ENCODE measurements at regions not wholly inside any gene's neighbourhood (a gene's known extent, or its start where the extent isn't known, plus 50 kb on each side); places are given as distances from the start of the nearest gene placed in this dataset.
"Not testable (repeated sequence)": the region's sequence is repeated elsewhere in the genome, so short reads cannot be mapped to it uniquely, and the experiment has no call there.

- Histone ChIP-seq H3K4me3 (ENCODE audit: insufficient read depth, low read depth, low read length) (peak overlapping the region; percentile 95), H3K9me3 (ENCODE audit: control insufficient read depth, low read length) (no peaks in the 10 kb centered on the region), H3K4me1 (ENCODE audit: control insufficient read depth, insufficient read depth, low read length) (peaks cover 8% of the 10 kb centered on the region), H3K27me3 (ENCODE audit: control insufficient read depth, insufficient read depth, low read length, poor library complexity, severe bottlenecking) (no peaks in the 10 kb centered on the region), H3K36me3 (ENCODE audit: control insufficient read depth, insufficient read depth, low read length) (no peaks in the 10 kb centered on the region), H3K27ac (ENCODE audit: insufficient read depth, low read depth, low read length, poor library complexity, severe bottlenecking) (peak overlapping the region; percentile 18)
- WGBS, 2 experiments: 67 to 68% methylated on average over 5 to 6 of the region's 6 CpGs
Observed at GRCh38 chr6:27812078-27812804, 100.0 kb downstream of the OR2B2 start.

GRCh38 chr6:27811451-27811772 lies 100.8 kb downstream of the OR2B2 start:
- Histone ChIP-seq H3K4me3 (ENCODE audit: insufficient read depth, low read depth, low read length) (peak overlapping the region; percentile 95), H3K9me3 (ENCODE audit: control insufficient read depth, low read length) (no peaks in the 10 kb centered on the region), H3K36me3 (ENCODE audit: control insufficient read depth, insufficient read depth, low read length) (no peaks in the 10 kb centered on the region), H3K27me3 (ENCODE audit: control insufficient read depth, insufficient read depth, low read length, poor library complexity, severe bottlenecking) (no peaks in the 10 kb centered on the region), H3K27ac (ENCODE audit: insufficient read depth, low read depth, low read length, poor library complexity, severe bottlenecking) (no peak overlapping the region), H3K4me1 (ENCODE audit: control insufficient read depth, insufficient read depth, low read length) (peaks cover 8% of the 10 kb centered on the region)

- Histone ChIP-seq H3K4me3 (ENCODE audit: insufficient read depth, low read depth, low read length) (peak overlapping the region; percentile 95), H3K27me3 (ENCODE audit: control insufficient read depth, insufficient read depth, low read length, poor library complexity, severe bottlenecking) (no peaks in the 10 kb centered on the region), H3K36me3 (ENCODE audit: control insufficient read depth, insufficient read depth, low read length) (no peaks in the 10 kb centered on the region), H3K27ac (ENCODE audit: insufficient read depth, low read depth, low read length, poor library complexity, severe bottlenecking) (peak overlapping the region; percentile 89), H3K4me1 (ENCODE audit: control insufficient read depth, insufficient read depth, low read length) (peaks cover 8% of the 10 kb centered on the region), H3K9me3 (ENCODE audit: control insufficient read depth, low read length) (no peaks in the 10 kb centered on the region)
- 7 to 8% methylated on average over 11 of the region's 11 CpGs for WGBS, 2 experiments
Observed at GRCh38 chr6:27810768-27811450, 101.3 kb downstream of the OR2B2 start.

GRCh38 chr6:27809939-27810767 lies 102.0 kb downstream of the OR2B2 start:
- Histone ChIP-seq H3K36me3 (ENCODE audit: control insufficient read depth, insufficient read depth, low read length) (no peaks in the 10 kb centered on the region), H3K9me3 (ENCODE audit: control insufficient read depth, low read length) (no peaks in the 10 kb centered on the region), H3K27ac (ENCODE audit: insufficient read depth, low read depth, low read length, poor library complexity, severe bottlenecking) (peak overlapping the region; percentile 89), H3K4me3 (ENCODE audit: insufficient read depth, low read depth, low read length) (peak overlapping the region; percentile 95), H3K4me1 (ENCODE audit: control insufficient read depth, insufficient read depth, low read length) (peaks cover 8% of the 10 kb centered on the region), H3K27me3 (ENCODE audit: control insufficient read depth, insufficient read depth, low read length, poor library complexity, severe bottlenecking) (no peaks in the 10 kb centered on the region)
- WGBS, 2 experiments: 0% methylated on average over 51 of the region's 51 CpGs

- Histone ChIP-seq H3K27ac (ENCODE audit: insufficient read depth, low read depth, low read length, poor library complexity, severe bottlenecking) (peak overlapping the region; percentile 82), H3K36me3 (ENCODE audit: control insufficient read depth, insufficient read depth, low read length) (no peaks in the 10 kb centered on the region), H3K4me3 (ENCODE audit: insufficient read depth, low read depth, low read length) (peak overlapping the region; percentile 95), H3K9me3 (ENCODE audit: control insufficient read depth, low read length) (no peaks in the 10 kb centered on the region), H3K27me3 (ENCODE audit: control insufficient read depth, insufficient read depth, low read length, poor library complexity, severe bottlenecking) (no peaks in the 10 kb centered on the region), H3K4me1 (ENCODE audit: control insufficient read depth, insufficient read depth, low read length) (peaks cover 8% of the 10 kb centered on the region)
- 0 to 4% methylated on average over 4 to 6 of the region's 7 CpGs for WGBS, 2 experiments
Observed at GRCh38 chr6:27809067-27809938, 102.9 kb downstream of the OR2B2 start.

GRCh38 chr6:27808242-27809066 lies 103.7 kb downstream of the OR2B2 start:
- not testable (repeated sequence) for H3K36me3 ChIP-seq (ENCODE audit: control insufficient read depth, insufficient read depth, low read length); H3K4me1 ChIP-seq (ENCODE audit: control insufficient read depth, insufficient read depth, low read length); H3K9me3 ChIP-seq (ENCODE audit: control insufficient read depth, low read length); H3K27me3 ChIP-seq (ENCODE audit: control insufficient read depth, insufficient read depth, low read length, poor library complexity, severe bottlenecking)
- H3K27ac ChIP-seq (ENCODE audit: insufficient read depth, low read depth, low read length, poor library complexity, severe bottlenecking): peak overlapping the region; percentile 82
- peak overlapping the region; percentile 95 for H3K4me3 ChIP-seq (ENCODE audit: insufficient read depth, low read depth, low read length)
- 0 to 1% methylated on average over 13 to 19 of the region's 43 CpGs for WGBS, 2 experiments

- not testable (repeated sequence) for H3K36me3 ChIP-seq (ENCODE audit: control insufficient read depth, insufficient read depth, low read length)
- 1 to 2% methylated on average over 43 of the region's 43 CpGs for WGBS, 2 experiments
- peak overlapping the region; percentile 91 for H3K27ac ChIP-seq (ENCODE audit: insufficient read depth, low read depth, low read length, poor library complexity, severe bottlenecking)
Observed at GRCh38 chr6:27807441-27808241, 104.6 kb downstream of the OR2B2 start.

GRCh38 chr6:27806981-27807440 lies 105.2 kb downstream of the OR2B2 start:
- WGBS, 2 experiments: 10 to 13% methylated on average over 19 of the region's 19 CpGs
- no peaks in the 10 kb centered on the region for H3K9me3 ChIP-seq (ENCODE audit: control insufficient read depth, low read length)
- no peaks in the 10 kb centered on the region for H3K36me3 ChIP-seq (ENCODE audit: control insufficient read depth, insufficient read depth, low read length)
- peak overlapping the region; percentile 91 for H3K27ac ChIP-seq (ENCODE audit: insufficient read depth, low read depth, low read length, poor library complexity, severe bottlenecking)
- H3K27me3 ChIP-seq (ENCODE audit: control insufficient read depth, insufficient read depth, low read length, poor library complexity, severe bottlenecking): no peaks in the 10 kb centered on the region
- H3K4me3 ChIP-seq (ENCODE audit: insufficient read depth, low read depth, low read length): peak overlapping the region; percentile 95
- no peaks in the 10 kb centered on the region for H3K4me1 ChIP-seq (ENCODE audit: control insufficient read depth, insufficient read depth, low read length)

More at GRCh38 chr6:27807441-27808241, 104.6 kb downstream of the OR2B2 start:
- H3K27me3 ChIP-seq (ENCODE audit: control insufficient read depth, insufficient read depth, low read length, poor library complexity, severe bottlenecking); H3K9me3 ChIP-seq (ENCODE audit: control insufficient read depth, low read length); H3K4me1 ChIP-seq (ENCODE audit: control insufficient read depth, insufficient read depth, low read length): not testable (repeated sequence)
- H3K4me3 ChIP-seq (ENCODE audit: insufficient read depth, low read depth, low read length): peak overlapping the region; percentile 95

Data from ectodermal cell (in vitro differentiated cells).